SK-N-SH (cell line): ENCODE measurements at regions not wholly inside any gene's neighbourhood (a gene's known extent, or its start where the extent isn't known, plus 50 kb on each side); places are given as distances from the start of the nearest gene placed in this dataset.
"Not testable (repeated sequence)": the region's sequence is repeated elsewhere in the genome, so short reads cannot be mapped to it uniquely, and the experiment has no call there.

Source experiments
- CTCF ChIA-PET: fragments of 300-600, 350-600 bp; formaldehyde crosslinking; extraction: SDS; loops from one replicate; lab custom pipeline; 2021; lab: Yijun Ruan, JAX
- POLR2A ChIA-PET: fragments of 350-600 bp; sonication (Branson Sonifier 250); formaldehyde crosslinking; extraction: SDS; loops from one replicate; lab custom pipeline; 2020; ENCODE audit warnings: antibody characterized with exemption, inconsistent platforms; lab: Yijun Ruan, JAX
- DNase-seq: peaks from one replicate; pipeline ENCODE4 v3.0.0; 2012
- H2AFZ ChIP-seq: fragments of 200-600 bp; sonication (generic); 2 replicates; pipeline ENCODE4 v1.8.1; 2016; ENCODE audit warnings: antibody characterized with exemption, mild to moderate bottlenecking, low read depth
- H3F3A ChIP-seq: fragments of 200-600 bp; sonication (generic); replicated peaks from 2 replicates; pipeline ENCODE3; 2016; ENCODE audit warnings: antibody characterized with exemption, mild to moderate bottlenecking; ENCODE audit not compliant: insufficient read depth
- H3K27ac ChIP-seq, 2 experiments: fragments of 200-500 bp in 1 of 2; fragments of 200-600 bp in 1 of 2; sonication (Bioruptor generic) in 1 of 2; sonication (generic), shearing (Covaris generic) in 1 of 2; 2 replicates each; pipeline versions ENCODE4 v1.5.1 to v1.6.1; 2014 to 2016; ENCODE audit warnings: low read depth in 2 of 2, inconsistent platforms in 1 of 2, low read length in 1 of 2, mild to moderate bottlenecking in 1 of 2, mixed read lengths in 1 of 2
- H3K27me3 ChIP-seq: fragments of 200-600 bp; sonication (generic), shearing (Covaris generic); 2 replicates; pipeline ENCODE4 v1.6.1; 2016; ENCODE audit warnings: mixed run types; ENCODE audit not compliant: insufficient read depth
- H3K36me3 ChIP-seq, 2 experiments: fragments of 200-500 bp in 1 of 2; fragments of 200-600 bp in 1 of 2; sonication (Bioruptor generic) in 1 of 2; sonication (generic) in 1 of 2; replicated peaks in 1 of 2; 2 replicates each; pipeline versions ENCODE3 to v1.5.1; 2014 to 2016; ENCODE audit warnings: low read length in 1 of 2, mild to moderate bottlenecking in 1 of 2; ENCODE audit not compliant: insufficient read depth in 2 of 2, control insufficient read depth in 1 of 2
- H3K4me1 ChIP-seq, 2 experiments: fragments of 200-500 bp in 1 of 2; fragments of 200-600 bp in 1 of 2; sonication (Bioruptor generic) in 1 of 2; sonication (generic), shearing (Covaris generic) in 1 of 2; 2 replicates each; pipeline versions ENCODE4 v1.5.1 to v1.6.1; 2014 to 2016; ENCODE audit warnings: low read depth in 1 of 2, low read length in 1 of 2, mixed run types in 1 of 2; ENCODE audit not compliant: insufficient read depth in 2 of 2, control insufficient read depth in 1 of 2
- H3K4me2 ChIP-seq: fragments of 200-600 bp; sonication (generic), shearing (Covaris generic); 2 replicates; pipeline ENCODE4 v1.6.1; 2017; ENCODE audit warnings: mixed run types
- H3K4me3 ChIP-seq, 2 experiments: fragments of 200-500 bp in 1 of 2; fragments of 200-600 bp in 1 of 2; sonication (Bioruptor generic) in 1 of 2; sonication (generic), shearing (Covaris generic) in 1 of 2; 2 replicates each; pipeline versions ENCODE4 v1.5.1 to v1.8.1; 2014 to 2016; ENCODE audit warnings: low read depth in 2 of 2, inconsistent platforms in 1 of 2, low read length in 1 of 2, mild to moderate bottlenecking in 1 of 2, mixed read lengths in 1 of 2, moderate library complexity in 1 of 2
- H3K79me2 ChIP-seq: fragments of 200-600 bp; sonication (generic); 2 replicates; pipeline ENCODE4 v1.8.1; 2017; ENCODE audit warnings: mild to moderate bottlenecking; ENCODE audit not compliant: insufficient read depth
- H3K9ac ChIP-seq: fragments of 200-600 bp; sonication (generic); 2 replicates; pipeline ENCODE4 v1.6.1; 2017; ENCODE audit warnings: mixed run types
- H3K9me2 ChIP-seq: fragments of 200-600 bp; sonication (generic); 2 replicates; pipeline ENCODE4 v1.6.1; 2017; ENCODE audit warnings: mixed run types
- H3K9me3 ChIP-seq: fragments of 200-600 bp; sonication (generic); 2 replicates; pipeline ENCODE4 v1.6.1; 2017; ENCODE audit warnings: mixed run types, mild to moderate bottlenecking, moderate library complexity
- H4K20me1 ChIP-seq: fragments of 200-600 bp; sonication (generic); 2 replicates; pipeline ENCODE4 v1.6.1; 2017; ENCODE audit warnings: mild to moderate bottlenecking, mixed run types; ENCODE audit not compliant: insufficient read depth
- CHD2 ChIP-seq: fragments of 150-350 bp; IDR thresholded peaks from 2 replicates; pipeline ENCODE4 v1.6.1; 2018; ENCODE audit warnings: low read length; ENCODE audit not compliant: partially characterized antibody
- FOSL2 ChIP-seq: IDR thresholded peaks from 2 replicates; pipeline ENCODE4 v1.4.0; 2012; ENCODE audit warnings: low read depth, mild to moderate bottlenecking, moderate library complexity, borderline replicate concordance
- FOXJ3 ChIP-seq: sonication (generic); formaldehyde crosslinking; IDR thresholded peaks from 2 replicates; pipeline ENCODE4 v1.5.1; 2020; ENCODE audit warnings: mild to moderate bottlenecking, missing genetic modification reagents
- FOXM1 ChIP-seq: IDR thresholded peaks from 2 replicates; pipeline ENCODE4 v1.4.0; 2012; ENCODE audit warnings: low read depth, mild to moderate bottlenecking
- GABPA ChIP-seq: IDR thresholded peaks from 2 replicates; pipeline ENCODE4 v1.4.0; 2012; ENCODE audit warnings: low read depth, mild to moderate bottlenecking
- MEF2A ChIP-seq: IDR thresholded peaks from 2 replicates; pipeline ENCODE4 v1.4.0; 2012; ENCODE audit warnings: low read depth, borderline replicate concordance
- NFIC ChIP-seq: IDR thresholded peaks from 2 replicates; pipeline ENCODE4 v1.4.0; 2012; ENCODE audit warnings: borderline replicate concordance
- POLR2AphosphoS5 ChIP-seq: IDR thresholded peaks from 2 replicates; pipeline ENCODE4 v1.6.1; 2012; ENCODE audit warnings: low read depth, low read length
- RXRA ChIP-seq: IDR thresholded peaks from 2 replicates; pipeline ENCODE4 v1.4.0; 2012; ENCODE audit warnings: low read depth, mild to moderate bottlenecking, borderline replicate concordance
- SIN3A ChIP-seq: IDR thresholded peaks from 2 replicates; pipeline ENCODE4 v1.6.1; 2012; ENCODE audit warnings: low read depth, mild to moderate bottlenecking, low read length, moderate library complexity, borderline replicate concordance
- SMC3 ChIP-seq: IDR thresholded peaks from 2 replicates; pipeline ENCODE4 v1.6.1; 2012; ENCODE audit warnings: low read depth, low read length, improper control_type of control experiment
- TAF1 ChIP-seq: IDR thresholded peaks from 2 replicates; pipeline ENCODE4 v1.6.1; 2012; ENCODE audit warnings: low read depth, mild to moderate bottlenecking, low read length, moderate library complexity, borderline replicate concordance
- TCF12 ChIP-seq: IDR thresholded peaks from 2 replicates; pipeline ENCODE4 v1.4.0; 2012
- TEAD4 ChIP-seq: IDR thresholded peaks from 2 replicates; pipeline ENCODE4 v1.4.0; 2012; ENCODE audit warnings: mild to moderate bottlenecking, borderline replicate concordance; ENCODE audit not compliant: insufficient read depth
- WGBS: methylation state at CpG from one replicate; pipeline ENCODE4 v1.1.6; 2017; ENCODE audit warnings: low lambda C conversion rate; 5-methylcytosine and 5-hydroxymethylcytosine counted together
- TF ChIP-seq, protein P1 (sequence below): IDR thresholded peaks from 2 replicates; pipeline ENCODE4; 2012
- TF ChIP-seq, protein P2 (sequence below): IDR thresholded peaks from 2 replicates; pipeline ENCODE4 v1.6.1; 2012; ENCODE audit warnings: mild to moderate bottlenecking, low read depth, low read length, moderate library complexity
- TF ChIP-seq, protein P3 (sequence below): fragments of 200-600 bp; sonication (generic); IDR thresholded peaks from 2 replicates; pipeline ENCODE4 v1.6.1; 2017; ENCODE audit warnings: antibody characterized with exemption, mild to moderate bottlenecking, moderate library complexity
- TF ChIP-seq, protein P4 (sequence below): fragments of 150-350 bp; IDR thresholded peaks from 2 replicates; pipeline ENCODE4 v1.6.1; 2017; ENCODE audit warnings: antibody characterized with exemption, low read length, low read depth, borderline replicate concordance
- TF ChIP-seq, protein P5 (sequence below): fragments of 150-350 bp; IDR thresholded peaks from 2 replicates; pipeline ENCODE4 v1.6.1; 2016; ENCODE audit warnings: mild to moderate bottlenecking, low read depth, low read length

DNA sequence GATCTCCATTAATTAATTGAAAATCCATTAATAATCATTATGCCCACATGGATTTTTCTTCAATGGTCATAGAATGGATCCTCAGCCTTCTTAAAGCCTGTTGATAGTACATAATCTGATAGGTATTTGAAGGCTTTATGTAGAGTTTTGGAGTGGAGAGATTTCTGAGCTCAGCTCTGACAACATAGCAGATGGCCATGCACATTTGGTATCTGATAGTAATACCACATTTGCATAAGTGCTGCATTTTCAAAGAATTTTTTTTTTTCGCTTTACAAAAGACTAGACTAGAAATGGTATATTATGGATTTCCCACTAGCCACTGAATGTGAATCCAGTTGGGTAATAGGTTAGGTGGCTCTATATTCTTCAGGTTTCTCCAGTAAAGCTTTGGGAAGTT is 440.6 kb downstream of the FGF13 start:
- no peak overlapping the region for H3K4me2 ChIP-seq
- ChIA-PET POLR2A (no interaction called here), CTCF (no interaction called here)
- no peaks in the 10 kb centered on the region for H3K36me3 ChIP-seq
- no peaks in the 10 kb centered on the region for H4K20me1 ChIP-seq
- H3K9ac ChIP-seq: no peak overlapping the region
- H2AFZ ChIP-seq: no peak overlapping the region
- DNase-seq: no peak
- H3K27ac ChIP-seq: no peak overlapping the region
- H3K9me2 ChIP-seq: no peaks in the 10 kb centered on the region
- H3K27me3 ChIP-seq: no peaks in the 10 kb centered on the region; the same call in 1 of the 2 replicates
- 3% methylated on average over 1 of the region's 1 CpG for WGBS
- H3K9me3 ChIP-seq: no peaks in the 10 kb centered on the region
- H3K4me3 ChIP-seq: no peak overlapping the region
- TF ChIP-seq CHD2 (no peak), TCF12 (no peak), SMC3 (no peak), TEAD4 (no peak), FOXM1 (no peak), NFIC (no peak), TAF1 (no peak), SIN3A (no peak), MEF2A (no peak), FOXJ3 (CRISPR knock-in tag) (no peak), FOSL2 (no peak), POLR2AphosphoS5 (no peak), RXRA (no peak), GABPA (no peak)
- TF ChIP-seq, protein P1, sequence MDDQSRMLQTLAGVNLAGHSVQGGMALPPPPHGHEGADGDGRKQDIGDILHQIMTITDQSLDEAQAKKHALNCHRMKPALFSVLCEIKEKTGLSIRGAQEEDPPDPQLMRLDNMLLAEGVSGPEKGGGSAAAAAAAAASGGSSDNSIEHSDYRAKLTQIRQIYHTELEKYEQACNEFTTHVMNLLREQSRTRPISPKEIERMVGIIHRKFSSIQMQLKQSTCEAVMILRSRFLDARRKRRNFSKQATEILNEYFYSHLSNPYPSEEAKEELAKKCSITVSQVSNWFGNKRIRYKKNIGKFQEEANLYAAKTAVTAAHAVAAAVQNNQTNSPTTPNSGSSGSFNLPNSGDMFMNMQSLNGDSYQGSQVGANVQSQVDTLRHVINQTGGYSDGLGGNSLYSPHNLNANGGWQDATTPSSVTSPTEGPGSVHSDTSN: no peak
- TF ChIP-seq, protein P2, sequence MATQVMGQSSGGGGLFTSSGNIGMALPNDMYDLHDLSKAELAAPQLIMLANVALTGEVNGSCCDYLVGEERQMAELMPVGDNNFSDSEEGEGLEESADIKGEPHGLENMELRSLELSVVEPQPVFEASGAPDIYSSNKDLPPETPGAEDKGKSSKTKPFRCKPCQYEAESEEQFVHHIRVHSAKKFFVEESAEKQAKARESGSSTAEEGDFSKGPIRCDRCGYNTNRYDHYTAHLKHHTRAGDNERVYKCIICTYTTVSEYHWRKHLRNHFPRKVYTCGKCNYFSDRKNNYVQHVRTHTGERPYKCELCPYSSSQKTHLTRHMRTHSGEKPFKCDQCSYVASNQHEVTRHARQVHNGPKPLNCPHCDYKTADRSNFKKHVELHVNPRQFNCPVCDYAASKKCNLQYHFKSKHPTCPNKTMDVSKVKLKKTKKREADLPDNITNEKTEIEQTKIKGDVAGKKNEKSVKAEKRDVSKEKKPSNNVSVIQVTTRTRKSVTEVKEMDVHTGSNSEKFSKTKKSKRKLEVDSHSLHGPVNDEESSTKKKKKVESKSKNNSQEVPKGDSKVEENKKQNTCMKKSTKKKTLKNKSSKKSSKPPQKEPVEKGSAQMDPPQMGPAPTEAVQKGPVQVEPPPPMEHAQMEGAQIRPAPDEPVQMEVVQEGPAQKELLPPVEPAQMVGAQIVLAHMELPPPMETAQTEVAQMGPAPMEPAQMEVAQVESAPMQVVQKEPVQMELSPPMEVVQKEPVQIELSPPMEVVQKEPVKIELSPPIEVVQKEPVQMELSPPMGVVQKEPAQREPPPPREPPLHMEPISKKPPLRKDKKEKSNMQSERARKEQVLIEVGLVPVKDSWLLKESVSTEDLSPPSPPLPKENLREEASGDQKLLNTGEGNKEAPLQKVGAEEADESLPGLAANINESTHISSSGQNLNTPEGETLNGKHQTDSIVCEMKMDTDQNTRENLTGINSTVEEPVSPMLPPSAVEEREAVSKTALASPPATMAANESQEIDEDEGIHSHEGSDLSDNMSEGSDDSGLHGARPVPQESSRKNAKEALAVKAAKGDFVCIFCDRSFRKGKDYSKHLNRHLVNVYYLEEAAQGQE: no peak
- TF ChIP-seq, protein P3, sequence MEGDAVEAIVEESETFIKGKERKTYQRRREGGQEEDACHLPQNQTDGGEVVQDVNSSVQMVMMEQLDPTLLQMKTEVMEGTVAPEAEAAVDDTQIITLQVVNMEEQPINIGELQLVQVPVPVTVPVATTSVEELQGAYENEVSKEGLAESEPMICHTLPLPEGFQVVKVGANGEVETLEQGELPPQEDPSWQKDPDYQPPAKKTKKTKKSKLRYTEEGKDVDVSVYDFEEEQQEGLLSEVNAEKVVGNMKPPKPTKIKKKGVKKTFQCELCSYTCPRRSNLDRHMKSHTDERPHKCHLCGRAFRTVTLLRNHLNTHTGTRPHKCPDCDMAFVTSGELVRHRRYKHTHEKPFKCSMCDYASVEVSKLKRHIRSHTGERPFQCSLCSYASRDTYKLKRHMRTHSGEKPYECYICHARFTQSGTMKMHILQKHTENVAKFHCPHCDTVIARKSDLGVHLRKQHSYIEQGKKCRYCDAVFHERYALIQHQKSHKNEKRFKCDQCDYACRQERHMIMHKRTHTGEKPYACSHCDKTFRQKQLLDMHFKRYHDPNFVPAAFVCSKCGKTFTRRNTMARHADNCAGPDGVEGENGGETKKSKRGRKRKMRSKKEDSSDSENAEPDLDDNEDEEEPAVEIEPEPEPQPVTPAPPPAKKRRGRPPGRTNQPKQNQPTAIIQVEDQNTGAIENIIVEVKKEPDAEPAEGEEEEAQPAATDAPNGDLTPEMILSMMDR: no peak
- TF ChIP-seq, protein P4, sequence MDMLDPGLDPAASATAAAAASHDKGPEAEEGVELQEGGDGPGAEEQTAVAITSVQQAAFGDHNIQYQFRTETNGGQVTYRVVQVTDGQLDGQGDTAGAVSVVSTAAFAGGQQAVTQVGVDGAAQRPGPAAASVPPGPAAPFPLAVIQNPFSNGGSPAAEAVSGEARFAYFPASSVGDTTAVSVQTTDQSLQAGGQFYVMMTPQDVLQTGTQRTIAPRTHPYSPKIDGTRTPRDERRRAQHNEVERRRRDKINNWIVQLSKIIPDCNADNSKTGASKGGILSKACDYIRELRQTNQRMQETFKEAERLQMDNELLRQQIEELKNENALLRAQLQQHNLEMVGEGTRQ: no peak
- TF ChIP-seq, protein P5, sequence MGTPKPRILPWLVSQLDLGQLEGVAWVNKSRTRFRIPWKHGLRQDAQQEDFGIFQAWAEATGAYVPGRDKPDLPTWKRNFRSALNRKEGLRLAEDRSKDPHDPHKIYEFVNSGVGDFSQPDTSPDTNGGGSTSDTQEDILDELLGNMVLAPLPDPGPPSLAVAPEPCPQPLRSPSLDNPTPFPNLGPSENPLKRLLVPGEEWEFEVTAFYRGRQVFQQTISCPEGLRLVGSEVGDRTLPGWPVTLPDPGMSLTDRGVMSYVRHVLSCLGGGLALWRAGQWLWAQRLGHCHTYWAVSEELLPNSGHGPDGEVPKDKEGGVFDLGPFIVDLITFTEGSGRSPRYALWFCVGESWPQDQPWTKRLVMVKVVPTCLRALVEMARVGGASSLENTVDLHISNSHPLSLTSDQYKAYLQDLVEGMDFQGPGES: no peak
- no peaks in the 10 kb centered on the region for H3K4me1 ChIP-seq
- H3K79me2 ChIP-seq: no peaks in the 10 kb centered on the region
- H3F3A ChIP-seq: no peaks in the 10 kb centered on the region

DNA sequence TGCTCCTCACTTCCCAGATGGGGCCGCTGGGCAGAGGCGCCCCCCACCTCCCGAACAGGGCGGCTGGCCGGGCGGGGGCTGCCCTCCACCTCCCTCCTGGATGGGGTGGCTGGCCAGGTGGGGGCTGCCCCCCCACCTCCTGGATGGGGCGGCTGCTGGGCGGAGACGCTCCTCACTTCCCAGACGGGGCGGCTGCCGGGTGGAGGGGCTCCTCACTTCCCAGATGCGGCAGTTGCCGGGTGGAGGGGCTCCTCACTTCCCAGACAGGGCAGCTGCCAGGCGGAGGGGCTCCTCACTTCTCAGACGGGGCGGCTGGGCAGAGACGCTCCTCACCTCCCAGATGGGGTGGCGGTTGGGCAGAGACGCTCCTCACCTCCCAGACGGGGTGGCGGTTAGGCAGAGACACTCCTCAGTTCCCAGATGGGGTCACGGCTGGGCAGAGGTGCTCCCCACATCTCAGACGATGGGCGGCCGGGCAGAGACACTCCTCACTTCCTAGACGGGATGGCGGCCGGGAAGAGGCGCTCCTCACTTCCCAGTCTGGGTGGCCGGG is 428.8 kb downstream of the FGF13 start:
- H3K36me3 ChIP-seq, H3K79me2 ChIP-seq, H2AFZ ChIP-seq, H3K9ac ChIP-seq, H3F3A ChIP-seq, H3K9me2 ChIP-seq, POLR2A ChIA-PET, CTCF ChIA-PET, H3K4me2 ChIP-seq, DNase-seq, H3K27ac ChIP-seq, H3K4me1 ChIP-seq, H3K27me3 ChIP-seq, H3K9me3 ChIP-seq, H4K20me1 ChIP-seq, H3K4me3 ChIP-seq: not testable (repeated sequence)
- 3% methylated on average over 5 of the region's 31 CpGs for WGBS
